GM12878 (cell line): ENCODE measurements at regions not wholly inside any gene's neighbourhood (a gene's known extent, or its start where the extent isn't known, plus 50 kb on each side); places are given as distances from the start of the nearest gene placed in this dataset.

Source experiments
- ATAC-seq: fragments of 200-7000 bp; cut with Tn5 transposase; 3 replicates; pipeline ENCODE4 v1.9.1; 2020; ENCODE audit warnings: mild to moderate bottlenecking, moderate library complexity
- BruUV-seq: library from RNA; stranded (reverse); fragments of 400-500 nt; replicated peaks from 2 replicates; lab custom pipeline; 2021; lab: Mats Ljungman, UMichigan
- CTCF ChIA-PET: fragments of 300-600 bp; sonication (Branson Sonifier 250); formaldehyde crosslinking; extraction: SDS; loops from one replicate; lab custom pipeline; 2021; ENCODE audit warnings: inconsistent platforms; lab: Yijun Ruan, JAX
- POLR2A ChIA-PET: fragments of 350-600 bp; formaldehyde crosslinking; extraction: SDS; loops from one replicate; lab custom pipeline; 2021; ENCODE audit warnings: inconsistent platforms; lab: Charles Lee
- RAD21 ChIA-PET: fragments of 300-600 bp; sonication (Branson Sonifier 250); formaldehyde crosslinking; loops from one replicate; lab custom pipeline; 2023; ENCODE audit warnings: antibody characterized with exemption; ENCODE audit not compliant: unreplicated experiment; lab: Charles Lee
- SMC1A ChIA-PET: fragments of 300-600 bp; sonication (Branson Sonifier 250); formaldehyde crosslinking; loops from one replicate; lab custom pipeline; 2023; ENCODE audit not compliant: unreplicated experiment, uncharacterized antibody; lab: Charles Lee
- DNase-seq: peaks from one replicate; pipeline ENCODE4 v3.0.0-alpha.2; 2011; ENCODE audit warnings: low read depth, low spot score
- FAIRE-seq: peaks from 3 replicates; lab custom pipeline; 2011; peaks lifted over from hg19 to GRCh38; lab: Jason Lieb, UNC
- H2AFZ ChIP-seq: 2 replicates; pipeline ENCODE4 v1.6.0; 2011; ENCODE audit warnings: low read depth, low read length, control low read depth; ENCODE audit not compliant: control insufficient read depth
- H3K27ac ChIP-seq: 2 replicates; pipeline ENCODE4 v1.5.1; 2011; ENCODE audit warnings: control low read depth; ENCODE audit not compliant: control insufficient read depth, insufficient read depth
- H3K27me3 ChIP-seq, 2 experiments: replicated peaks in 1 of 2; 2 replicates each; pipeline versions ENCODE4 v1.6.0 to v1.6.1; 2011; ENCODE audit warnings: low read length in 1 of 2; ENCODE audit not compliant: control insufficient read depth in 2 of 2, insufficient read depth in 2 of 2
- H3K36me3 ChIP-seq, 2 experiments: 2 replicates each; pipeline ENCODE4 v1.5.1; 2011; ENCODE audit warnings: low read length in 1 of 2; ENCODE audit not compliant: control insufficient read depth in 2 of 2, insufficient read depth in 2 of 2
- H3K4me1 ChIP-seq: 2 replicates; pipeline ENCODE4 v1.6.1; 2011; ENCODE audit warnings: mild to moderate bottlenecking, low read length, moderate library complexity, mixed read lengths; ENCODE audit not compliant: control insufficient read depth, insufficient read depth
- H3K4me2 ChIP-seq: 2 replicates; pipeline ENCODE4 v1.6.0; 2011; ENCODE audit warnings: control low read depth; ENCODE audit not compliant: control insufficient read depth, insufficient read depth
- H3K4me3 ChIP-seq: fragments of 200-600 bp; sonication (generic); 2 replicates; pipeline ENCODE4 v1.5.1; 2016
- H3K79me2 ChIP-seq: 2 replicates; pipeline ENCODE4 v1.6.0; 2011; ENCODE audit warnings: low read length; ENCODE audit not compliant: control insufficient read depth, insufficient read depth
- H3K9ac ChIP-seq: 2 replicates; pipeline ENCODE4 v1.8.0; 2011; ENCODE audit warnings: low read length, control low read depth, mixed read lengths; ENCODE audit not compliant: control insufficient read depth, insufficient read depth
- H3K9me3 ChIP-seq: replicated peaks from 3 replicates; pipeline ENCODE4 v1.5.1; 2011; ENCODE audit warnings: mild to moderate bottlenecking, low read length; ENCODE audit not compliant: control insufficient read depth, insufficient read depth
- H4K20me1 ChIP-seq: 2 replicates; pipeline ENCODE4 v1.6.0; 2011; ENCODE audit not compliant: control insufficient read depth, insufficient read depth
- ATF7 ChIP-seq: fragments of 450-650 bp; IDR thresholded peaks from 2 replicates; pipeline ENCODE4 v1.6.1; 2016; ENCODE audit warnings: low read depth, mild to moderate bottlenecking
- CBX5 ChIP-seq: sonication (generic); IDR thresholded peaks from 2 replicates; pipeline ENCODE4 v1.6.1; 2016; ENCODE audit warnings: low read depth, moderate library complexity, mild to moderate bottlenecking, inconsistent platforms
- CEBPB ChIP-seq, 2 experiments: fragments of 150-350 bp in 1 of 2; IDR thresholded peaks; 2 replicates each; pipeline ENCODE4 v1.6.1; 2012 to 2014; ENCODE audit warnings: low read depth in 2 of 2, low read length in 2 of 2, borderline replicate concordance in 1 of 2, inconsistent platforms in 1 of 2
- CTCF ChIP-seq, 3 experiments: IDR thresholded peaks in 2 of 3; conservative IDR thresholded peaks in 1 of 3; 2 replicates each; pipeline ENCODE4 v1.5.1; 2011; ENCODE audit warnings: low read depth in 3 of 3, low read length in 3 of 3, mild to moderate bottlenecking in 3 of 3, control low read depth in 2 of 3, moderate library complexity in 2 of 3, inconsistent platforms in 1 of 3, mixed read lengths in 1 of 3; ENCODE audit not compliant: control insufficient read depth in 2 of 3, insufficient read depth in 1 of 3; ENCODE audit errors: extremely low read depth in 1 of 3
- KDM1A ChIP-seq: fragments of 200-600 bp; sonication (generic); IDR thresholded peaks from 2 replicates; pipeline ENCODE4 v1.6.1; 2016; ENCODE audit warnings: borderline replicate concordance
- LARP7 ChIP-seq: fragments of 450-650 bp; IDR thresholded peaks from 2 replicates; pipeline ENCODE4 v1.6.1; 2017; ENCODE audit warnings: mild to moderate bottlenecking
- NFIC ChIP-seq: IDR thresholded peaks from 2 replicates; pipeline ENCODE4 v1.6.1; 2012; ENCODE audit warnings: low read depth, mild to moderate bottlenecking, inconsistent platforms, low read length, moderate library complexity
- PAX8 ChIP-seq: fragments of 450-650 bp; IDR thresholded peaks from 2 replicates; pipeline ENCODE4 v1.6.1; 2017; ENCODE audit warnings: mild to moderate bottlenecking, moderate library complexity
- POU2F2 ChIP-seq: IDR thresholded peaks from 3 replicates; pipeline ENCODE4 v1.6.1; 2011; ENCODE audit warnings: low read depth, mild to moderate bottlenecking, low read length, borderline replicate concordance
- RB1 ChIP-seq: fragments of 450-650 bp; formaldehyde crosslinking; IDR thresholded peaks from 2 replicates; pipeline ENCODE4 v1.6.1; 2017; ENCODE audit warnings: mild to moderate bottlenecking, borderline replicate concordance
- RELA ChIP-seq: fragments of 450-650 bp; IDR thresholded peaks from 2 replicates; pipeline ENCODE4 v1.8.0; 2014; ENCODE audit warnings: borderline replicate concordance; ENCODE audit not compliant: partially characterized antibody
- RELB ChIP-seq: fragments of 450-650 bp; IDR thresholded peaks from 2 replicates; pipeline ENCODE4 v1.6.1; 2017; ENCODE audit warnings: low read depth, mild to moderate bottlenecking, moderate library complexity
- SMAD1 ChIP-seq: fragments of 450-650 bp; IDR thresholded peaks from 2 replicates; pipeline ENCODE4 v1.6.1; 2018; ENCODE audit warnings: mild to moderate bottlenecking, low read depth; ENCODE audit not compliant: partially characterized antibody
- TCF12 ChIP-seq: IDR thresholded peaks from 2 replicates; pipeline ENCODE4 v1.6.1; 2011; ENCODE audit warnings: low read depth, mild to moderate bottlenecking, low read length
- TCF3 ChIP-seq: IDR thresholded peaks from 2 replicates; pipeline ENCODE4 v1.6.1; 2012; ENCODE audit warnings: low read depth, mild to moderate bottlenecking, low read length, borderline replicate concordance; ENCODE audit not compliant: insufficient read depth
- ZBED1 ChIP-seq: IDR thresholded peaks from 2 replicates; pipeline ENCODE4 v1.6.1; 2016; ENCODE audit warnings: borderline replicate concordance
- ZNF274 ChIP-seq: IDR thresholded peaks from one replicate; pipeline ENCODE4 v1.8.0; 2011; ENCODE audit not compliant: insufficient read length, insufficient read depth
- WGBS: methylation state at CpG from one replicate; pipeline ENCODE4 v1.1.6; 2016; ENCODE audit warnings: low lambda C conversion rate; ENCODE audit not compliant: insufficient replicate concordance, insufficient coverage; ENCODE audit errors: missing lambda C conversion rate; 5-methylcytosine and 5-hydroxymethylcytosine counted together
- in situ Hi-C: fragments of 300-500 bp; cut with MboI; formaldehyde crosslinking; loops from 9 replicates; pipeline ENCODE4 v1.14.3; 2018; ENCODE audit warnings: mixed read lengths
- intact Hi-C: fragments of 100-400 bp; cut with micrococcal nuclease; formaldehyde crosslinking; loops from one replicate; pipeline ENCODE4 v1.14.2; 2022; ENCODE audit not compliant: unreplicated experiment
- TF ChIP-seq, protein P1 (sequence below): fragments of 450-650 bp; formaldehyde crosslinking; IDR thresholded peaks from 2 replicates; pipeline ENCODE4 v1.4.0; 2022; ENCODE audit warnings: mild to moderate bottlenecking, moderate library complexity

GRCh38 chr6:71209206-71209605 is 79.4 kb upstream of the OGFRL1 start:
- Histone ChIP-seq H3K9me3 (no peaks in the 10 kb centered on the region), H3K27ac (no peak overlapping the region), H3K79me2 (no peaks in the 10 kb centered on the region), H3K4me1 (no peaks in the 10 kb centered on the region), H2AFZ (no peak overlapping the region), H3K27me3 (no peaks in the 10 kb centered on the region; a peak in 1 of 4 replicates), H3K9ac (no peak overlapping the region), H3K4me3 (no peak overlapping the region), H4K20me1 (no peaks in the 10 kb centered on the region), H3K36me3 (no peaks in the 10 kb centered on the region), H3K4me2 (no peak overlapping the region)
- no TSS peak for BruUV-seq
- ChIA-PET RAD21 (no interaction called here), CTCF (no interaction called here), SMC1A (no interaction called here), POLR2A (no interaction called here)
- in situ Hi-C loops = no loop called here
- TF ChIP-seq KDM1A (no peak), CBX5 (no peak), CEBPB (IDR thresholded peaks at IDR 0.05; ENCODE audit: borderline replicate concordance in 1 of 2, low read depth in 2 of 2, low read length in 2 of 2) (no peak), CTCF (IDR thresholded peaks at IDR 0.05 in 2 of 3, conservative IDR thresholded peaks at IDR 0.05 in 1 of 3; ENCODE audit: control insufficient read depth in 2 of 3, extremely low read depth in 1 of 3, insufficient read depth in 1 of 3, low read depth in 3 of 3, low read length in 3 of 3) (no peak), TCF12 (no peak), ZNF274 (no peak), RELA (no peak), SMAD1 (no peak), ZBED1 (no peak), PAX8 (no peak), ATF7 (no peak), RELB (no peak), POU2F2 (no peak), TCF3 (no peak), NFIC (no peak), RB1 (no peak), LARP7 (no peak)
- TF ChIP-seq, protein P1, sequence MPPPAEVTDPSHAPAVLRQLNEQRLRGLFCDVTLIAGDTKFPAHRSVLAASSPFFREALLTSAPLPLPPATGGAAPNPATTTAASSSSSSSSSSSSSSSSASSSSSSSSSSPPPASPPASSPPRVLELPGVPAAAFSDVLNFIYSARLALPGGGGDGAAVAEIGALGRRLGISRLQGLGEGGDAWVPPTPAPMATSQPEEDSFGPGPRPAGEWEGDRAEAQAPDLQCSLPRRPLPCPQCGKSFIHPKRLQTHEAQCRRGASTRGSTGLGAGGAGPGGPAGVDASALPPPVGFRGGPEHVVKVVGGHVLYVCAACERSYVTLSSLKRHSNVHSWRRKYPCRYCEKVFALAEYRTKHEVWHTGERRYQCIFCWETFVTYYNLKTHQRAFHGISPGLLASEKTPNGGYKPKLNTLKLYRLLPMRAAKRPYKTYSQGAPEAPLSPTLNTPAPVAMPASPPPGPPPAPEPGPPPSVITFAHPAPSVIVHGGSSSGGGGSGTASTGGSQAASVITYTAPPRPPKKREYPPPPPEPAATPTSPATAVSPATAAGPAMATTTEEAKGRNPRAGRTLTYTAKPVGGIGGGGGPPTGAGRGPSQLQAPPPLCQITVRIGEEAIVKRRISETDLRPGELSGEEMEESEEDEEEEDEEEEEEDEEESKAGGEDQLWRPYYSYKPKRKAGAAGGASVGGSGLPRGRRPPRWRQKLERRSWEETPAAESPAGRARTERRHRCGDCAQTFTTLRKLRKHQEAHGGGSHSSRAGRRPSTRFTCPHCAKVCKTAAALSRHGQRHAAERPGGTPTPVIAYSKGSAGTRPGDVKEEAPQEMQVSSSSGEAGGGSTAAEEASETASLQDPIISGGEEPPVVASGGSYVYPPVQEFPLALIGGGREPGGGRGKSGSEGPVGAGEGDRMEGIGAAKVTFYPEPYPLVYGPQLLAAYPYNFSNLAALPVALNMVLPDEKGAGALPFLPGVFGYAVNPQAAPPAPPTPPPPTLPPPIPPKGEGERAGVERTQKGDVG (CRISPR knock-in tag) = no peak
- ATAC-seq = no peak
- intact Hi-C loops = no loop called here
- no peak for DNase-seq
- WGBS = 0% methylated on average over 1 of the region's 1 CpG
- no peak for FAIRE-seq
